SK-N-SH treated with all-trans-retinoic acid at 6 μM for 48 hours (cell line): ENCODE measurements at regions not wholly inside any gene's neighbourhood (a gene's known extent, or its start where the extent isn't known, plus 50 kb on each side); places are given as distances from the start of the nearest gene placed in this dataset.

Source experiments
- ARNTL ChIP-seq: fragments of 450-650 bp; formaldehyde crosslinking; IDR thresholded peaks from 2 replicates; pipeline ENCODE4 v1.5.0; 2020; ENCODE audit warnings: low read depth, mild to moderate bottlenecking, moderate library complexity, borderline replicate concordance
- BACH2 ChIP-seq: fragments of 250-450 bp; sonication (Bioruptor Pico); IDR thresholded peaks from 2 replicates; pipeline ENCODE4 v1.9.0; 2021; ENCODE audit warnings: mild to moderate bottlenecking, borderline replicate concordance
- CSRNP3 ChIP-seq: fragments of 250-450 bp; sonication (Bioruptor Pico); IDR thresholded peaks from 2 replicates; pipeline ENCODE4 v1.5.1; 2021; ENCODE audit warnings: mild to moderate bottlenecking, moderate library complexity
- ESRRG ChIP-seq: fragments of 250-450 bp; sonication (Bioruptor Pico); IDR thresholded peaks from 2 replicates; pipeline ENCODE4 v1.6.1; 2021; ENCODE audit warnings: mild to moderate bottlenecking
- PATZ1 ChIP-seq: fragments of 250-450 bp; sonication (Bioruptor Pico); IDR thresholded peaks from 2 replicates; pipeline ENCODE4 v1.8.0; 2020; ENCODE audit warnings: mild to moderate bottlenecking, moderate library complexity, borderline replicate concordance
- POU6F1 ChIP-seq: fragments of 250-450 bp; sonication (Bioruptor Pico); IDR thresholded peaks from 2 replicates; pipeline ENCODE4 v1.8.0; 2021; ENCODE audit warnings: low read depth, mild to moderate bottlenecking, moderate library complexity, borderline replicate concordance
- RARB ChIP-seq: fragments of 250-450 bp; sonication (Bioruptor Pico); IDR thresholded peaks from 2 replicates; pipeline ENCODE4 v1.8.0; 2021; ENCODE audit warnings: mild to moderate bottlenecking, moderate library complexity
- TCF4 ChIP-seq: fragments of 250-450 bp; sonication (Bioruptor Pico); IDR thresholded peaks from 2 replicates; pipeline ENCODE4 v1.8.0; 2021; ENCODE audit warnings: mild to moderate bottlenecking, moderate library complexity, borderline replicate concordance
- ZFP3 ChIP-seq: fragments of 250-450 bp; sonication (Bioruptor Pico); IDR thresholded peaks from 2 replicates; pipeline ENCODE4 v1.5.0; 2020; ENCODE audit warnings: mild to moderate bottlenecking, moderate library complexity
- ZFP30 ChIP-seq: fragments of 450-650 bp; formaldehyde crosslinking; IDR thresholded peaks from 2 replicates; pipeline ENCODE4 v1.5.0; 2022; ENCODE audit warnings: mild to moderate bottlenecking, moderate library complexity
- ZNF70 ChIP-seq: fragments of 450-650 bp; formaldehyde crosslinking; IDR thresholded peaks from 2 replicates; pipeline ENCODE4 v1.5.0; 2020; ENCODE audit warnings: mild to moderate bottlenecking, moderate library complexity
- ZNF8 ChIP-seq: fragments of 450-650 bp; formaldehyde crosslinking; IDR thresholded peaks from 2 replicates; pipeline ENCODE4 v1.5.0; 2020; ENCODE audit warnings: mild to moderate bottlenecking, moderate library complexity
- TF ChIP-seq, protein P1 (sequence below): fragments of 250-450 bp; sonication (Bioruptor Pico); IDR thresholded peaks from 2 replicates; pipeline ENCODE4 v1.5.1; 2020; ENCODE audit warnings: low read depth, mild to moderate bottlenecking, moderate library complexity

GRCh38 chr13:76651286-76651685 lies 234.9 kb downstream of the KCTD12 start:
- TF ChIP-seq PATZ1 (CRISPR knock-in tag) = no peak
- TF ChIP-seq ZNF8 (CRISPR knock-in tag) = no peak
- TF ChIP-seq, protein P1, sequence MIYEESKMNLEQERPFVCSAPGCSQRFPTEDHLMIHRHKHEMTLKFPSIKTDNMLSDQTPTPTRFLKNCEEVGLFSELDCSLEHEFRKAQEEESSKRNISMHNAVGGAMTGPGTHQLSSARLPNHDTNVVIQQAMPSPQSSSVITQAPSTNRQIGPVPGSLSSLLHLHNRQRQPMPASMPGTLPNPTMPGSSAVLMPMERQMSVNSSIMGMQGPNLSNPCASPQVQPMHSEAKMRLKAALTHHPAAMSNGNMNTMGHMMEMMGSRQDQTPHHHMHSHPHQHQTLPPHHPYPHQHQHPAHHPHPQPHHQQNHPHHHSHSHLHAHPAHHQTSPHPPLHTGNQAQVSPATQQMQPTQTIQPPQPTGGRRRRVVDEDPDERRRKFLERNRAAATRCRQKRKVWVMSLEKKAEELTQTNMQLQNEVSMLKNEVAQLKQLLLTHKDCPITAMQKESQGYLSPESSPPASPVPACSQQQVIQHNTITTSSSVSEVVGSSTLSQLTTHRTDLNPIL (CRISPR knock-in tag) = no peak
- no peak for TF ChIP-seq ZFP30 (CRISPR knock-in tag)
- no peak for TF ChIP-seq ZFP3 (CRISPR knock-in tag)
- no peak for TF ChIP-seq ARNTL (CRISPR knock-in tag)
- no peak for TF ChIP-seq POU6F1
- TF ChIP-seq BACH2 (CRISPR knock-in tag) = no peak
- TF ChIP-seq CSRNP3 (CRISPR knock-in tag) = no peak
- no peak for TF ChIP-seq TCF4 (CRISPR knock-in tag)
- TF ChIP-seq RARB (CRISPR knock-in tag) = no peak
- TF ChIP-seq ZNF70 = no peak
- TF ChIP-seq ESRRG (CRISPR knock-in tag) = no peak
